ENCODE measurements at regions not wholly inside any gene's neighbourhood (a gene's known extent, or its start where the extent isn't known, plus 50 kb on each side); places are given as distances from the start of the nearest gene placed in this dataset.

DNA sequence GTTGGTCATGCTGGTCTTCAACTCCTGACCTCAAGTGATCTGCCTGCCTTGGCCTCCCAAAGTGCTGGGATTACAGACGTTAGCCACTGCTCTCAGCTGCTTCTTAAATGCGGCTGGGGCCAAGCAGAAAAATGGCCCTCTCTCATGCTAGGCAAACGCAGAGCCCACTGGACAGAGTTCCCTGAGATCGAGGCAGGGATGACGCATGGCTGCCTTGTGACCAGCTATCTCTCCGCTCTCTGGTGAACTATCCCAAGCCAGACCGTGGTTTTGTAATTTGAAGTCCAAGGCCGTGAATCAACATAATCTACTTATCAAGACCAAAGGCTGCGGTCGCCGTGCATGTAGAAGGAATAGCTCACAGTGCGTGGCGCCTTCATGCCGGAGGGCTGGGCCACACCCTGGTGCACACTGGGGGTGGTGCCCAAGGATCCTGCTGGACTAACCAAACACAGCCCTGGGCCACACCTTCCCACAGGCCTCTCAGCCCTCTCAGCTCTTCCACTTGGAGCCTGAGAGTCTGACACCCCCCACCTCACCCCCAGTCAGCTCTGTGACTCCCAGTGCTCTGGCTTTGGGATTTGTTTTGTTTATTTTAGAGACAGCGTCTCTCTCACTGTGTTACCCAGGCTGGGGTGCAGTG, 88.1 kb upstream of the CUX1 start:
- H3K27ac ChIP-seq = peak overlapping the region; percentile 95
- TF ChIP-seq, protein P1, sequence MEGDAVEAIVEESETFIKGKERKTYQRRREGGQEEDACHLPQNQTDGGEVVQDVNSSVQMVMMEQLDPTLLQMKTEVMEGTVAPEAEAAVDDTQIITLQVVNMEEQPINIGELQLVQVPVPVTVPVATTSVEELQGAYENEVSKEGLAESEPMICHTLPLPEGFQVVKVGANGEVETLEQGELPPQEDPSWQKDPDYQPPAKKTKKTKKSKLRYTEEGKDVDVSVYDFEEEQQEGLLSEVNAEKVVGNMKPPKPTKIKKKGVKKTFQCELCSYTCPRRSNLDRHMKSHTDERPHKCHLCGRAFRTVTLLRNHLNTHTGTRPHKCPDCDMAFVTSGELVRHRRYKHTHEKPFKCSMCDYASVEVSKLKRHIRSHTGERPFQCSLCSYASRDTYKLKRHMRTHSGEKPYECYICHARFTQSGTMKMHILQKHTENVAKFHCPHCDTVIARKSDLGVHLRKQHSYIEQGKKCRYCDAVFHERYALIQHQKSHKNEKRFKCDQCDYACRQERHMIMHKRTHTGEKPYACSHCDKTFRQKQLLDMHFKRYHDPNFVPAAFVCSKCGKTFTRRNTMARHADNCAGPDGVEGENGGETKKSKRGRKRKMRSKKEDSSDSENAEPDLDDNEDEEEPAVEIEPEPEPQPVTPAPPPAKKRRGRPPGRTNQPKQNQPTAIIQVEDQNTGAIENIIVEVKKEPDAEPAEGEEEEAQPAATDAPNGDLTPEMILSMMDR (IDR thresholded peaks at IDR 0.05; ENCODE audit: poor library complexity) = no peak
- TF ChIP-seq EZH2phosphoT487 (IDR thresholded peaks at IDR 0.05; ENCODE audit: low read depth, severe bottlenecking, unreplicated experiment) (no peak), EZH2 (IDR thresholded peaks at IDR 0.05; ENCODE audit: borderline replicate concordance) (no peak)
- H3K4me1 ChIP-seq (ENCODE audit: insufficient read depth) = peaks cover 27% of the 10 kb centered on the region
- DNase-seq (ENCODE audit: low spot score) = peak; percentile 91
- no peaks in the 10 kb centered on the region for H4K20me1 ChIP-seq (ENCODE audit: insufficient read depth, poor library complexity, severe bottlenecking)
- no peaks in the 10 kb centered on the region for H3K9me3 ChIP-seq (ENCODE audit: low read depth)
- H3K9me2 ChIP-seq (replicated peaks; ENCODE audit: insufficient read depth) = no peaks in the 10 kb centered on the region
- no peaks in the 10 kb centered on the region for H3K36me3 ChIP-seq (replicated peaks; ENCODE audit: insufficient read depth, low read depth)
- H3K4me3 ChIP-seq = no peak overlapping the region
- 42% methylated on average over 15 of the region's 15 CpGs for WGBS (ENCODE audit: low lambda C conversion rate, missing lambda C conversion rate)
- no peaks in the 10 kb centered on the region for H3K27me3 ChIP-seq
- no peak overlapping the region for H2AFZ ChIP-seq
- H3K79me2 ChIP-seq = no peaks in the 10 kb centered on the region
- peak overlapping the region; percentile 24 for H3K4me2 ChIP-seq

DNA sequence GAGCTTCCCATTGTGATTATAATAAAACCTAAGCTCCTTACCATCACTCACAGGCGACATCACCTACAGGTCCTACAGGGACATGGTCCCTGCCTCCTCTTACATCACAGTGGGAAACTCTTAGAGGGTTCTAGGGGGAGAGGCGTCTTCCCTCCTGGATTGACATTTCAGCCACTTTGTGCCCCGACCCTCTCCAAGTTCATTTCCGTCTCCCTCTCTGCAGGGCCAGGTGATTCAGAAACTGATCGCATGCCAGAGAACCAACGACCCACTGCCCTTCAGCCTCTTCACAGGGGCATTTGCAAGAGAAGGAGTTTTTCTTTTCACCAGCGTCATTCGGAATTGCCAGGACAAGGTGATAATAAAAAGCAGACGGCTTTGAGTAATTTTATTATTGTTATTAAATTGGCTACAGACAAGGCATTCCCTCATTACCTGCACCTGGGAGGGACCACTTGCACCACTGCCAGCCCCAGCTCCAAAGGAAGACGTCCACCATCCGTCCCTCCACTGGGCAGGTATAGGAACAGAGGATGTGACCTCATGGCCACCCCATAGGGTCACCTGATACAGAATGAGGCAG, 85.8 kb upstream of the CUX1 start:
- DNase-seq (ENCODE audit: low spot score) = no peak
- no peak overlapping the region for H3K4me3 ChIP-seq
- 59% methylated on average over 11 of the region's 11 CpGs for WGBS (ENCODE audit: low lambda C conversion rate, missing lambda C conversion rate)
- no peaks in the 10 kb centered on the region for H4K20me1 ChIP-seq (ENCODE audit: insufficient read depth, poor library complexity, severe bottlenecking)
- H3K36me3 ChIP-seq (replicated peaks; ENCODE audit: insufficient read depth, low read depth) = no peaks in the 10 kb centered on the region
- no peak overlapping the region for H2AFZ ChIP-seq
- H3K9me3 ChIP-seq (ENCODE audit: low read depth) = no peaks in the 10 kb centered on the region
- H3K4me1 ChIP-seq (ENCODE audit: insufficient read depth) = peaks cover 29% of the 10 kb centered on the region
- no peak overlapping the region for H3K4me2 ChIP-seq
- no peak overlapping the region for H3K27ac ChIP-seq
- no peaks in the 10 kb centered on the region for H3K27me3 ChIP-seq
- H3K9me2 ChIP-seq (replicated peaks; ENCODE audit: insufficient read depth) = no peaks in the 10 kb centered on the region
- TF ChIP-seq, protein P1 (IDR thresholded peaks at IDR 0.05; ENCODE audit: poor library complexity) = no peak
- TF ChIP-seq EZH2phosphoT487 (IDR thresholded peaks at IDR 0.05; ENCODE audit: low read depth, severe bottlenecking, unreplicated experiment) (no peak), EZH2 (IDR thresholded peaks at IDR 0.05; ENCODE audit: borderline replicate concordance) (no peak)
- H3K79me2 ChIP-seq = no peaks in the 10 kb centered on the region

DNA sequence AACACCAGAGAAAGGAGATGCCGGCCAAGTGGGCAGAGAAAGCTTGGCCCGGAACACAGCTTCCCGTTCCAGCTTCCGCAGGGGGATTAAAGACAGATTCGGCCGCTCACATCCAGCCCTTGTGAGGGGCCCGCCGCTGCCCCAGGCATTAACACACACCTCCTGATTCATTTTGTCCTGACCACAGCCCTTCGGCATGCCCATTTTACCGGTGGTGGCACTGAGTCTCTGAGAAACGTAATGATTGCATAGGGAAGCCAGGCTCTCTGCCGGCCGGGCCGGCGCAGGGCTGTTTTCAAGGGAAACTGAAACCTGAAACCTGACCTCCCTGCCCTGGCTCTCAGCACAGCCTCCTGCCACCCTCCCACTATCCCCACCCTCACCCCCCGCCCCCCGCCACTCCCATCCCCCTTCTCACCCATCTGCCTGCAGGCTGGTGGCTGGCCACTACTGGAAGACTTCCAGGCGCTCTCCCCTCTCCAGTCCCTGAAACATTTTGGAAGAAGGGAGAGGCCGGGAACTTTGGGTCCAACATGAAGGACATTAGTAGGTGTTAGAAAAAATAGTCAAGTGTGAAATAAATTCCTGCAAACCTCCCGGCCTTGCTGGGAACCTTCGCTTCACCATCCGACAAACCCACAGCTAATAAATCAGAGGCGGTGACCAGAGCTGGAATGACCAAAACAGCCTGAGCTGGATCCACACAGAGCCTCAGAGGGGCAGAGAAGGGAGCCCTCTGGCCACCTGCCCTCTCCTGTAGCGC, 83.5 kb upstream of the CUX1 start:
- WGBS (ENCODE audit: low lambda C conversion rate, missing lambda C conversion rate) = 21% methylated on average over 22 of the region's 24 CpGs
- DNase-seq (ENCODE audit: low spot score) = peak; percentile 73
- TF ChIP-seq EZH2phosphoT487 (IDR thresholded peaks at IDR 0.05; ENCODE audit: low read depth, severe bottlenecking, unreplicated experiment) = no peak
- TF ChIP-seq EZH2 (IDR thresholded peaks at IDR 0.05; ENCODE audit: borderline replicate concordance) = no peak
- TF ChIP-seq, protein P1 (IDR thresholded peaks at IDR 0.05; ENCODE audit: poor library complexity) = no peak
- Histone ChIP-seq H2AFZ (no peak overlapping the region), H3K4me3 (no peak overlapping the region), H3K4me1 (ENCODE audit: insufficient read depth) (peaks cover 24% of the 10 kb centered on the region), H3K79me2 (no peaks in the 10 kb centered on the region), H3K9me2 (replicated peaks; ENCODE audit: insufficient read depth) (no peaks in the 10 kb centered on the region), H3K27me3 (no peaks in the 10 kb centered on the region), H4K20me1 (ENCODE audit: insufficient read depth, poor library complexity, severe bottlenecking) (no peaks in the 10 kb centered on the region), H3K27ac (peak overlapping the region; percentile 44), H3K4me2 (peak overlapping the region; percentile 57), H3K36me3 (replicated peaks; ENCODE audit: insufficient read depth, low read depth) (no peaks in the 10 kb centered on the region), H3K9me3 (ENCODE audit: low read depth) (no peaks in the 10 kb centered on the region)
